B cell (primary cell): ENCODE measurements at regions not wholly inside any gene's neighbourhood (a gene's known extent, or its start where the extent isn't known, plus 50 kb on each side); places are given as distances from the start of the nearest gene placed in this dataset.

Source experiments
- ATAC-seq: fragments of 200-7000 bp; cut with Tn5 transposase; one replicate; pipeline ENCODE4 v1.10.0; 2021; ENCODE audit warnings: low read depth, mild to moderate bottlenecking, moderate number of reproducible peaks, moderate library complexity
- CTCF ChIA-PET: fragments of 350-600 bp; sonication (Branson Sonifier 250); formaldehyde crosslinking; loops from one replicate; lab custom pipeline; 2021; ENCODE audit warnings: antibody characterized with exemption, inconsistent platforms; lab: Charles Lee
- POLR2A ChIA-PET: fragments of 350-600 bp; sonication (Branson Sonifier 250); formaldehyde crosslinking; loops from one replicate; lab custom pipeline; 2021; ENCODE audit warnings: antibody characterized with exemption; lab: Charles Lee
- DNase-seq: peaks from one replicate; pipeline ENCODE4 v3.0.0; 2013
- H2AFZ ChIP-seq: 2 replicates; pipeline ENCODE4 v1.6.1; 2012; ENCODE audit warnings: mild to moderate bottlenecking, low read depth, low read length; ENCODE audit not compliant: insufficient read depth, poor library complexity, severe bottlenecking
- H3K27ac ChIP-seq, 2 donors: 1 replicate in 1 of 2; 2 replicates in 1 of 2; pipeline ENCODE4 v1.5.1; 2012 to 2013; ENCODE audit warnings: low read length in 2 of 2, mild to moderate bottlenecking in 2 of 2, moderate library complexity in 1 of 2
- H3K27me3 ChIP-seq, 4 experiments: fragments of 200-600 bp in 1 of 4; sonication (generic) in 1 of 4; replicated peaks in 1 of 4; 1 replicate in 2 of 4; 2 replicates in 2 of 4; pipeline versions ENCODE4 v1.6.1 to v1.7.0; 2013 to 2016; ENCODE audit warnings: low read length in 3 of 4, mild to moderate bottlenecking in 2 of 4, mixed read lengths in 1 of 4, moderate library complexity in 1 of 4; ENCODE audit not compliant: insufficient read depth in 4 of 4, control insufficient read depth in 3 of 4; ENCODE audit errors: control extremely low read depth in 1 of 4
- H3K36me3 ChIP-seq, 2 experiments: replicated peaks in 1 of 2; 1 replicate in 1 of 2; 2 replicates in 1 of 2; pipeline versions ENCODE4 v1.6.1 to v1.7.1; 2013; ENCODE audit warnings: low read length in 1 of 2; ENCODE audit not compliant: insufficient read depth in 2 of 2, control insufficient read depth in 1 of 2; ENCODE audit errors: control extremely low read depth in 1 of 2, extremely low read depth in 1 of 2
- H3K4me1 ChIP-seq, 2 donors: fragments of 200-600 bp in 1 of 2; sonication (generic) in 1 of 2; 1 replicate in 1 of 2; 2 replicates in 1 of 2; pipeline versions ENCODE4 v1.5.1 to v1.6.1; 2013 to 2017; ENCODE audit warnings: low read length in 2 of 2; ENCODE audit not compliant: control insufficient read depth in 2 of 2, insufficient read depth in 2 of 2
- H3K4me2 ChIP-seq: replicated peaks from 2 replicates; pipeline ENCODE3; 2012; ENCODE audit warnings: mild to moderate bottlenecking, low read depth, low read length; ENCODE audit not compliant: poor library complexity, severe bottlenecking
- H3K4me3 ChIP-seq, 5 experiments: fragments of 200-600 bp in 1 of 5; sonication (generic) in 1 of 5; 1 replicate in 3 of 5; 2 replicates in 2 of 5; pipeline versions ENCODE4 v1.5.1 to v1.7.0; 2011 to 2016; ENCODE audit warnings: low read length in 4 of 5, mild to moderate bottlenecking in 4 of 5, low read depth in 2 of 5, control low read depth in 1 of 5, moderate library complexity in 1 of 5; ENCODE audit not compliant: insufficient read depth in 1 of 5; ENCODE audit errors: control extremely low read depth in 1 of 5, extremely low read depth in 1 of 5
- H3K79me2 ChIP-seq: fragments of 200-600 bp; sonication (generic); one replicate; pipeline ENCODE4 v1.6.0; 2016; ENCODE audit warnings: low read length; ENCODE audit not compliant: control insufficient read depth, insufficient read depth
- H3K9ac ChIP-seq: fragments of 200-600 bp; sonication (generic); 2 replicates; pipeline ENCODE4 v1.6.1; 2017; ENCODE audit warnings: mild to moderate bottlenecking, low read length, moderate library complexity
- H3K9me3 ChIP-seq, 3 donors: one replicate each; pipeline versions ENCODE4 v1.6.1 to v1.7.1; 2013; ENCODE audit warnings: low read length in 2 of 3; ENCODE audit not compliant: control insufficient read depth in 2 of 3, insufficient read depth in 1 of 3; ENCODE audit errors: control extremely low read depth in 1 of 3
- H4K20me1 ChIP-seq: 2 replicates; pipeline ENCODE4 v1.6.0; 2012; ENCODE audit warnings: mild to moderate bottlenecking, low read length; ENCODE audit not compliant: insufficient read depth, control insufficient read depth, poor library complexity, severe bottlenecking
- H3K27ac Mint-ChIP-seq: one replicate; pipeline ENCODE4 v1.8.0; 2021; ENCODE audit warnings: mixed read lengths
- H3K27me3 Mint-ChIP-seq: one replicate; pipeline ENCODE4 v1.8.0; 2021; ENCODE audit warnings: mixed read lengths
- H3K4me1 Mint-ChIP-seq: one replicate; pipeline ENCODE4 v1.8.0; 2021; ENCODE audit warnings: mixed read lengths
- H3K4me3 Mint-ChIP-seq: one replicate; pipeline ENCODE4 v1.8.0; 2021; ENCODE audit warnings: mixed read lengths
- H3K9me3 Mint-ChIP-seq: one replicate; pipeline ENCODE4 v1.8.0; 2022; ENCODE audit warnings: mixed read lengths; ENCODE audit not compliant: insufficient read depth
- CTCF ChIP-seq: fragments of 200-600 bp; IDR thresholded peaks from one replicate; pipeline ENCODE4 v1.8.0; 2022; ENCODE audit warnings: antibody characterized with exemption, mild to moderate bottlenecking
- EZH2 ChIP-seq: IDR thresholded peaks from 2 replicates; pipeline ENCODE4 v1.6.1; 2012; ENCODE audit warnings: borderline replicate concordance, low read depth, mild to moderate bottlenecking, moderate library complexity, low read length; ENCODE audit not compliant: insufficient read depth, poor library complexity, severe bottlenecking
- WGBS: methylation state at CpG from one replicate; pipeline ENCODE4 v1.1.5; 2013; ENCODE audit warnings: missing lambda C conversion rate; ENCODE audit not compliant: insufficient coverage; 5-methylcytosine and 5-hydroxymethylcytosine counted together
- intact Hi-C: fragments of 100-400 bp; cut with micrococcal nuclease; formaldehyde crosslinking; loops from one replicate; pipeline ENCODE4 v1.10.0; 2022

DNA sequence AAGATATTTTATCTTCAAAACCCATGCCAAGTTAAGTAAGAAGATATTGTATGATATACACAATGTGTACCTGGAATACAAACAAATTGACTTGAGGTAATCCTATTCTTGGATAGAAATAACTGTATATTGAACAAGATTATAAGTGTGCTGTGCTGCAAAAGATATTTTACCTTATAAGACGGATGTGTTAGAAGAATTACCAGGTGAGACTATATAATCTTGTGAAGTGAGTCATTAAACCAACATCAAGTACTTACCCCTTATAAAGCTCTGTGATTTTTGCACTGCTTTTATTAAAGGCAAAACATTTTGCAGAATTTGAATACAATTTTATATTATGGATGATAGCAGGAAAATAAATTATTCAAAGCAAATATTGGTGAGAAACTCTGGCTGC is 570.0 kb downstream of the MMUT start:
- POLR2A ChIA-PET, result no interaction called here
- H3K27me3 ChIP-seq, result no peaks in the 10 kb centered on the region
- H3K4me3 ChIP-seq, result no peak overlapping the region
- ATAC-seq (no peak), DNase-seq (no peak)
- intact Hi-C loops, result no loop called here
- no peak overlapping the region for H2AFZ ChIP-seq
- H3K4me1 Mint-ChIP-seq, result no peaks in the 10 kb centered on the region
- H3K4me1 ChIP-seq, result no peaks in the 10 kb centered on the region
- H3K9me3 ChIP-seq, result no peaks in the 10 kb centered on the region
- H3K9ac ChIP-seq, result no peak overlapping the region
- no peaks in the 10 kb centered on the region for H3K9me3 Mint-ChIP-seq
- H3K27ac Mint-ChIP-seq, result no peak overlapping the region
- H3K36me3 ChIP-seq, result no peaks in the 10 kb centered on the region
- H4K20me1 ChIP-seq, result no peaks in the 10 kb centered on the region
- no peak overlapping the region for H3K4me3 Mint-ChIP-seq
- H3K27ac ChIP-seq, result no peak overlapping the region
- H3K4me2 ChIP-seq, result no peak overlapping the region
- CTCF ChIA-PET, result no interaction called here
- no peaks in the 10 kb centered on the region for H3K27me3 Mint-ChIP-seq
- WGBS, result no CpG with 5 or more reads among the region's 1 CpG
- no peaks in the 10 kb centered on the region for H3K79me2 ChIP-seq
- no peak for TF ChIP-seq CTCF
- TF ChIP-seq EZH2, result no peak

DNA sequence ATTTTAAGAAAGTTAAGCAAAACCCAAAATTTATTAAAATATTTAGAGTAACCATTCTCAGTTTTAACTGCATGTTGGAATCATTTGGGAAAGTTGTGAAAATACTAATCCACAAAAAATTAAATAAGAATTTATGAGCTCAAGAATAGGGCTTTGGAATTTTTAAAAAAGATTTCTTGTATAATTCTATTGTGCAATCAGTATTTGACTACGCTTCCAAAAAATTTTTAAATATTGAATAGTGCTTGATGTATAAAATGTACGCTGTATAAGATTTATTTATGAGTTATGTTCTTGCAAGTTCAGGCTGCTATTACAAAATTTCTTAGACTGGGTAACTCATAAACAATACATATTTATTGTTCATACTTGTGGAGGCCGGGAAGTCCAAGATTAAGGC is 571.7 kb downstream of the MMUT start:
- H3K27ac Mint-ChIP-seq, result no peak overlapping the region
- H3K27me3 Mint-ChIP-seq, result no peaks in the 10 kb centered on the region
- no peak overlapping the region for H3K4me3 Mint-ChIP-seq
- Histone ChIP-seq H3K4me1 (no peaks in the 10 kb centered on the region), H2AFZ (no peak overlapping the region), H3K9ac (no peak overlapping the region), H3K9me3 (no peaks in the 10 kb centered on the region), H3K79me2 (no peaks in the 10 kb centered on the region), H4K20me1 (no peaks in the 10 kb centered on the region), H3K4me2 (no peak overlapping the region), H3K27me3 (no peaks in the 10 kb centered on the region), H3K4me3 (no peak overlapping the region), H3K27ac (no peak overlapping the region), H3K36me3 (no peaks in the 10 kb centered on the region)
- DNase-seq, result no peak
- POLR2A ChIA-PET, result no interaction called here
- no CpG with 5 or more reads among the region's 3 CpGs for WGBS
- H3K4me1 Mint-ChIP-seq, result no peaks in the 10 kb centered on the region
- TF ChIP-seq EZH2 (no peak), CTCF (no peak)
- CTCF ChIA-PET, result no interaction called here
- intact Hi-C loops, result no loop called here
- no peaks in the 10 kb centered on the region for H3K9me3 Mint-ChIP-seq
- no peak for ATAC-seq
